GM12878 (cell line): ENCODE measurements at regions not wholly inside any gene's neighbourhood (a gene's known extent, or its start where the extent isn't known, plus 50 kb on each side); places are given as distances from the start of the nearest gene placed in this dataset.

Source experiments
- IKZF1 ChIP-seq: fragments of 450-650 bp; conservative IDR thresholded peaks from 2 replicates; pipeline ENCODE4 v1.6.1; 2017; ENCODE audit warnings: antibody characterized with exemption, mild to moderate bottlenecking
- PML ChIP-seq: IDR thresholded peaks from 2 replicates; pipeline ENCODE4 v1.6.1; 2012; ENCODE audit warnings: low read length, inconsistent platforms
- SREBF2 ChIP-seq: IDR thresholded peaks from 2 replicates; pipeline ENCODE4 v1.6.1; 2012; ENCODE audit warnings: mild to moderate bottlenecking, low read length
- SUPT20H ChIP-seq: IDR thresholded peaks from 2 replicates; pipeline ENCODE4 v1.6.1; 2011; ENCODE audit warnings: low read depth, mild to moderate bottlenecking, low read length, moderate library complexity, borderline replicate concordance; ENCODE audit not compliant: control insufficient read depth
- TCF12 ChIP-seq: IDR thresholded peaks from 2 replicates; pipeline ENCODE4 v1.6.1; 2011; ENCODE audit warnings: low read depth, mild to moderate bottlenecking, low read length
- ZBTB4 ChIP-seq: fragments of 450-650 bp; formaldehyde crosslinking; IDR thresholded peaks from 2 replicates; pipeline ENCODE4 v1.4.0; 2022; ENCODE audit warnings: mild to moderate bottlenecking, moderate library complexity
- ZNF24 ChIP-seq: fragments of 450-650 bp; IDR thresholded peaks from 2 replicates; pipeline ENCODE4 v1.6.1; 2017; ENCODE audit warnings: antibody characterized with exemption, mild to moderate bottlenecking
- ZZZ3 ChIP-seq: IDR thresholded peaks from 2 replicates; pipeline ENCODE4 v1.6.1; 2011; ENCODE audit warnings: low read depth; ENCODE audit not compliant: control insufficient read depth, insufficient read length
- TF ChIP-seq, protein P1 (sequence below): fragments of 450-650 bp; formaldehyde crosslinking; IDR thresholded peaks from 2 replicates; pipeline ENCODE4 v1.5.0; 2022; ENCODE audit warnings: mild to moderate bottlenecking, missing genetic modification characterization
- TF ChIP-seq, protein P2 (sequence below): fragments of 450-650 bp; IDR thresholded peaks from 2 replicates; pipeline ENCODE4 v1.6.1; 2017; ENCODE audit warnings: mild to moderate bottlenecking, moderate library complexity
- TF ChIP-seq, protein P3 (sequence below): fragments of 150-350 bp; IDR thresholded peaks from 2 replicates; pipeline ENCODE4 v1.6.1; 2016; ENCODE audit warnings: low read depth, low read length

DNA sequence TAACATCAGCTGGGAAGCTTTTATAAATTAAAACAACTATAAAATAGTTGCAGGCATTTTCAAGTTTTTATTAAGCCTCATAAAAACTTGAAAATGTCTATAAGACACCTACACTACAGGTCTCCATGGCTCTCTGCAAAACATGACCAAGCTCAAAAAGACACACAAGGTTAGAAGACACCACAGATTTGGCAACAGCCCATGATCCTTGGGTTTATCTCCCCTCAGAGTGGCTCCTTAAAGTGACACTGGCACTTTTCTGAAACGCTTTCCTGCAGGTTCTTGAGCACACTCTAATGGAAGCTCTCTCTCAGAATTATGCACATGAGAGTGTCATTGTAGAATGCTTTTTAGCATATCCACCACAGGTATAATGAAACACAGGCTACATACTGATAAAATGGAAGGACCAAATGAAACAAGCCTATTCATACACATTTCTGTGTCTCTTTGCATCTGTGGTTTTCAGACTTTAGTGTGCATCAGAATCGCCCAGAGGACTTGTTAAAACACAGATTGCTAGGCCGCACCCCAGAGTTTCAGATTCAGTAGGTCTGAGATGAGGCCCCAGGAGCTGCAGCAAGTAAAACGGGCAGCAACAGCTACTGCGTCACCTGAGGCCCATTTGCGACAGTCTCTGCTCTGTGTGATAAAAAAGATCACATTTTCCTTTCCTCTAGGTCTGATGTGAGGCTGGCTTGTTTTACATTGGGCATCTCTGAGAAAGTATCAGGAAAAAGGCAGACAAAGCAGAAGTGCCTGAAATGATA, 75.0 kb upstream of the WSB1 start (continued):
- TF ChIP-seq ZBTB4 (no peak), TCF12 (no peak; the same call in 1 of the 2 replicates), SUPT20H (no peak), SREBF2 (no peak), ZNF24 (no peak), PML (0 out of 2 replicates have a peak, but pooled peaks have one; percentile 51), ZZZ3 (no peak), IKZF1 (peak; percentile 64)
- TF ChIP-seq, protein P1, sequence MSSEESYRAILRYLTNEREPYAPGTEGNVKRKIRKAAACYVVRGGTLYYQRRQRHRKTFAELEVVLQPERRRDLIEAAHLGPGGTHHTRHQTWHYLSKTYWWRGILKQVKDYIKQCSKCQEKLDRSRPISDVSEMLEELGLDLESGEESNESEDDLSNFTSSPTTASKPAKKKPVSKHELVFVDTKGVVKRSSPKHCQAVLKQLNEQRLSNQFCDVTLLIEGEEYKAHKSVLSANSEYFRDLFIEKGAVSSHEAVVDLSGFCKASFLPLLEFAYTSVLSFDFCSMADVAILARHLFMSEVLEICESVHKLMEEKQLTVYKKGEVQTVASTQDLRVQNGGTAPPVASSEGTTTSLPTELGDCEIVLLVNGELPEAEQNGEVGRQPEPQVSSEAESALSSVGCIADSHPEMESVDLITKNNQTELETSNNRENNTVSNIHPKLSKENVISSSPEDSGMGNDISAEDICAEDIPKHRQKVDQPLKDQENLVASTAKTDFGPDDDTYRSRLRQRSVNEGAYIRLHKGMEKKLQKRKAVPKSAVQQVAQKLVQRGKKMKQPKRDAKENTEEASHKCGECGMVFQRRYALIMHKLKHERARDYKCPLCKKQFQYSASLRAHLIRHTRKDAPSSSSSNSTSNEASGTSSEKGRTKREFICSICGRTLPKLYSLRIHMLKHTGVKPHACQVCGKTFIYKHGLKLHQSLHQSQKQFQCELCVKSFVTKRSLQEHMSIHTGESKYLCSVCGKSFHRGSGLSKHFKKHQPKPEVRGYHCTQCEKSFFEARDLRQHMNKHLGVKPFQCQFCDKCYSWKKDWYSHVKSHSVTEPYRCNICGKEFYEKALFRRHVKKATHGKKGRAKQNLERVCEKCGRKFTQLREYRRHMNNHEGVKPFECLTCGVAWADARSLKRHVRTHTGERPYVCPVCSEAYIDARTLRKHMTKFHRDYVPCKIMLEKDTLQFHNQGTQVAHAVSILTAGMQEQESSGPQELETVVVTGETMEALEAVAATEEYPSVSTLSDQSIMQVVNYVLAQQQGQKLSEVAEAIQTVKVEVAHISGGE (CRISPR knock-in tag): no peak
- TF ChIP-seq, protein P2, sequence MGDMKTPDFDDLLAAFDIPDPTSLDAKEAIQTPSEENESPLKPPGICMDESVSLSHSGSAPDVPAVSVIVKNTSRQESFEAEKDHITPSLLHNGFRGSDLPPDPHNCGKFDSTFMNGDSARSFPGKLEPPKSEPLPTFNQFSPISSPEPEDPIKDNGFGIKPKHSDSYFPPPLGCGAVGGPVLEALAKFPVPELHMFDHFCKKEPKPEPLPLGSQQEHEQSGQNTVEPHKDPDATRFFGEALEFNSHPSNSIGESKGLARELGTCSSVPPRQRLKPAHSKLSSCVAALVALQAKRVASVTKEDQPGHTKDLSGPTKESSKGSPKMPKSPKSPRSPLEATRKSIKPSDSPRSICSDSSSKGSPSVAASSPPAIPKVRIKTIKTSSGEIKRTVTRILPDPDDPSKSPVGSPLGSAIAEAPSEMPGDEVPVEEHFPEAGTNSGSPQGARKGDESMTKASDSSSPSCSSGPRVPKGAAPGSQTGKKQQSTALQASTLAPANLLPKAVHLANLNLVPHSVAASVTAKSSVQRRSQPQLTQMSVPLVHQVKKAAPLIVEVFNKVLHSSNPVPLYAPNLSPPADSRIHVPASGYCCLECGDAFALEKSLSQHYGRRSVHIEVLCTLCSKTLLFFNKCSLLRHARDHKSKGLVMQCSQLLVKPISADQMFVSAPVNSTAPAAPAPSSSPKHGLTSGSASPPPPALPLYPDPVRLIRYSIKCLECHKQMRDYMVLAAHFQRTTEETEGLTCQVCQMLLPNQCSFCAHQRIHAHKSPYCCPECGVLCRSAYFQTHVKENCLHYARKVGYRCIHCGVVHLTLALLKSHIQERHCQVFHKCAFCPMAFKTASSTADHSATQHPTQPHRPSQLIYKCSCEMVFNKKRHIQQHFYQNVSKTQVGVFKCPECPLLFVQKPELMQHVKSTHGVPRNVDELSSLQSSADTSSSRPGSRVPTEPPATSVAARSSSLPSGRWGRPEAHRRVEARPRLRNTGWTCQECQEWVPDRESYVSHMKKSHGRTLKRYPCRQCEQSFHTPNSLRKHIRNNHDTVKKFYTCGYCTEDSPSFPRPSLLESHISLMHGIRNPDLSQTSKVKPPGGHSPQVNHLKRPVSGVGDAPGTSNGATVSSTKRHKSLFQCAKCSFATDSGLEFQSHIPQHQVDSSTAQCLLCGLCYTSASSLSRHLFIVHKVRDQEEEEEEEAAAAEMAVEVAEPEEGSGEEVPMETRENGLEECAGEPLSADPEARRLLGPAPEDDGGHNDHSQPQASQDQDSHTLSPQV: no peak
- TF ChIP-seq, protein P3, sequence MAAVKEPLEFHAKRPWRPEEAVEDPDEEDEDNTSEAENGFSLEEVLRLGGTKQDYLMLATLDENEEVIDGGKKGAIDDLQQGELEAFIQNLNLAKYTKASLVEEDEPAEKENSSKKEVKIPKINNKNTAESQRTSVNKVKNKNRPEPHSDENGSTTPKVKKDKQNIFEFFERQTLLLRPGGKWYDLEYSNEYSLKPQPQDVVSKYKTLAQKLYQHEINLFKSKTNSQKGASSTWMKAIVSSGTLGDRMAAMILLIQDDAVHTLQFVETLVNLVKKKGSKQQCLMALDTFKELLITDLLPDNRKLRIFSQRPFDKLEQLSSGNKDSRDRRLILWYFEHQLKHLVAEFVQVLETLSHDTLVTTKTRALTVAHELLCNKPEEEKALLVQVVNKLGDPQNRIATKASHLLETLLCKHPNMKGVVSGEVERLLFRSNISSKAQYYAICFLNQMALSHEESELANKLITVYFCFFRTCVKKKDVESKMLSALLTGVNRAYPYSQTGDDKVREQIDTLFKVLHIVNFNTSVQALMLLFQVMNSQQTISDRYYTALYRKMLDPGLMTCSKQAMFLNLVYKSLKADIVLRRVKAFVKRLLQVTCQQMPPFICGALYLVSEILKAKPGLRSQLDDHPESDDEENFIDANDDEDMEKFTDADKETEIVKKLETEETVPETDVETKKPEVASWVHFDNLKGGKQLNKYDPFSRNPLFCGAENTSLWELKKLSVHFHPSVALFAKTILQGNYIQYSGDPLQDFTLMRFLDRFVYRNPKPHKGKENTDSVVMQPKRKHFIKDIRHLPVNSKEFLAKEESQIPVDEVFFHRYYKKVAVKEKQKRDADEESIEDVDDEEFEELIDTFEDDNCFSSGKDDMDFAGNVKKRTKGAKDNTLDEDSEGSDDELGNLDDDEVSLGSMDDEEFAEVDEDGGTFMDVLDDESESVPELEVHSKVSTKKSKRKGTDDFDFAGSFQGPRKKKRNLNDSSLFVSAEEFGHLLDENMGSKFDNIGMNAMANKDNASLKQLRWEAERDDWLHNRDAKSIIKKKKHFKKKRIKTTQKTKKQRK: no peak
